ENCODE measurements at regions not wholly inside any gene's neighbourhood (a gene's known extent, or its start where the extent isn't known, plus 50 kb on each side); places are given as distances from the start of the nearest gene placed in this dataset.
"Not testable (repeated sequence)": the region's sequence is repeated elsewhere in the genome, so short reads cannot be mapped to it uniquely, and the experiment has no call there.

- ATAC-seq (no peak), DNase-seq (no peak)
- Mint-ChIP-seq H3K27ac (no peak overlapping the region), H3K9me3 (no peaks in the 10 kb centered on the region), H3K27me3 (peaks cover 9% of the 10 kb centered on the region), H3K4me3 (no peak overlapping the region), H3K4me1 (peaks cover 7% of the 10 kb centered on the region)
Observed at GRCh38 chr6:167469672-167470071, 144.8 kb downstream of the TTLL2 start.

DNA sequence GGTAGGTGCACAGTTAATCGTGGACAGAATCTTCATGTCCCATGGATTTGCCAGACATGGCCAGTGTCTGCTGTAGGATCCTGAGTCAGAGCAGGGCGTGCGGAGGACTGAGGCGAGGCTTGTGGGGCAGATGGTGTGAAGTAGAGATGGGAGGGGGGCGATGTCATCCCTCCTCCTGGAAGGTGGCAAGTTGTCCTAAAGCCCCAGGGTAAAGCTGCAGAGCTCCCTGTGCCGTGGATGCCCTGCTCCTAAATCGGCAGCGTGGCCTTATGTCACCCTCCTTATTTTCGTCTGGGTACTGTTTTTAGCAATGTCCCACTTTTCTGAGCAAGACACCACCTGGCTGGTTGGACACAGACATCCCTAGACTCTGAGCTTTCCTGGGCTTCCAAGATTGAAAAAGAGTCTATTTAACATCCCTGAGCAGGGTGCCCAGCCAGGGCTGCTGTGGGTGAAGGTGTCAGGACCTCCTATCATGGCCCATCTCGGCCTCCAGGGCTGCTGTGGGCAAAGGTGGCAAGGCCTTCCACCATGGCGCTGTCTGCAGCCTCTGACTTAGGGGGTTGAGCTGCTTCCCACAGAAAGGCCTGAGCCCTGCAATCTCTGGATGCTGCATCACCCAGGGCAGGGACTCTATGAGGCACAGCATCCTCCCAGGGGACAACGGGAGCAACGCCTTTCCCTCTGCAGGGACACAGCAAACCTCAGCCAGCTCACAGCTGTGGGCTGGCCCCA is 145.4 kb downstream of the TTLL2 start:
- Mint-ChIP-seq H3K27ac (no peak overlapping the region), H3K9me3 (no peaks in the 10 kb centered on the region), H3K4me3 (no peak overlapping the region), H3K4me1 (peaks cover 7% of the 10 kb centered on the region), H3K27me3 (peaks cover 9% of the 10 kb centered on the region)
- DNase-seq (no peak), ATAC-seq (peak; percentile 10)

GRCh38 chr6:167470836-167471547 is 146.1 kb downstream of the TTLL2 start:
- ATAC-seq: peak; percentile 25
- peaks cover 9% of the 10 kb centered on the region for H3K27me3 Mint-ChIP-seq
- no peak overlapping the region for H3K27ac Mint-ChIP-seq
- H3K9me3 Mint-ChIP-seq: no peaks in the 10 kb centered on the region
- DNase-seq: no peak
- peaks cover 7% of the 10 kb centered on the region for H3K4me1 Mint-ChIP-seq
- no peak overlapping the region for H3K4me3 Mint-ChIP-seq

GRCh38 chr6:167471548-167471930 is 146.7 kb downstream of the TTLL2 start:
- Mint-ChIP-seq H3K4me3 (no peak overlapping the region), H3K27me3 (peaks cover 9% of the 10 kb centered on the region), H3K4me1 (peaks cover 7% of the 10 kb centered on the region), H3K9me3 (no peaks in the 10 kb centered on the region), H3K27ac (no peak overlapping the region)
- no peak for ATAC-seq
- DNase-seq: no peak

DNA sequence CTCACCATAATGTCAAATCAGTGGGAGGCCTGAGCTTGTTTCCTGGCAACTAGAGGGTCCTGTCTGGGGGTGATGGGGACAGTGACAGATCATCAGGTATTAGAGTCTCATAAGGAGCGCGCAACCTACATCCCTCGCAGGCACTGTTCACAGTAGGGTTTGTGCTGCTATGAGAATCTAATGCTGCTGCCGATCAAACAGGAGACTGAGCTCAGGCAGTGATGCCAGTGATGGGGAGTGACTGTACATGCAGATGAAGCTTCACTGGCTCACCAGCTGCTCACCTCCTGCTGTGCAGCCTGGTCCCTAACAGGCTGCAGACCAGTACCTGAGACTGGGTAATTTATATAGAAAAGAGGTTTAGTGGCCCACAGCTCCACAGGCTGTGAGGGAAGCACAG is 147.3 kb downstream of the TTLL2 start:
- DNase-seq (no peak), ATAC-seq (no peak)
- H3K9me3 Mint-ChIP-seq: no peaks in the 10 kb centered on the region
- H3K4me3 Mint-ChIP-seq: no peak overlapping the region
- H3K27me3 Mint-ChIP-seq: peaks cover 7% of the 10 kb centered on the region
- no peak overlapping the region for H3K27ac Mint-ChIP-seq
- H3K4me1 Mint-ChIP-seq: peaks cover 7% of the 10 kb centered on the region

DNA sequence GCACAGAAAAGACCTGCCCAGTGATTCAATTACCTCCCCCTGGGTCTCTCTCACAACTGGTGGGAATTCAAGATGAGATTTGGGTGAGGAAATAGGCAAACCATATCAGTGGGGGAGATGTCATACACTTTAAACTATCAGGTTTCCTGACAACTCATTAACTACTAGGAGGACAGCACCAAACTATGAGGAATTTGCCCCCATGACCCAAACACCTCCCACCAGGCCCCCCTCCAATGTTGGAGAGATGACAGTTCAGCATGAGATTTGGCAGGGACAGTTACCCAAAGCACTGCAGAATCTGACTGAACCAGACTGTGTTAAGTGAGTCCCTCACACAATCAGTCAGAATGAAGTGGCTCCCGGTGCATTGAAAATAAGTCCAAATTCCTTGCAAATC is 148.0 kb downstream of the TTLL2 start:
- Mint-ChIP-seq H3K4me3 (no peak overlapping the region), H3K27me3 (no peaks in the 10 kb centered on the region), H3K9me3 (no peaks in the 10 kb centered on the region), H3K4me1 (peaks cover 7% of the 10 kb centered on the region), H3K27ac (no peak overlapping the region)
- ATAC-seq: no peak
- DNase-seq: no peak

- H3K27ac Mint-ChIP-seq: no peak overlapping the region
- no peaks in the 10 kb centered on the region for H3K27me3 Mint-ChIP-seq
- H3K4me3 Mint-ChIP-seq: no peak overlapping the region
- ATAC-seq (no peak), DNase-seq (no peak)
- H3K9me3 Mint-ChIP-seq: no peaks in the 10 kb centered on the region
- peaks cover 2% of the 10 kb centered on the region for H3K4me1 Mint-ChIP-seq
Observed at GRCh38 chr6:167474171-167474570, 149.3 kb downstream of the TTLL2 start.

- Mint-ChIP-seq H3K4me1 (no peaks in the 10 kb centered on the region), H3K27ac (no peak overlapping the region), H3K9me3 (no peaks in the 10 kb centered on the region), H3K4me3 (no peak overlapping the region), H3K27me3 (peaks cover 4% of the 10 kb centered on the region)
- no peak for ATAC-seq
- DNase-seq: no peak
Observed at GRCh38 chr6:167474725-167475124, 149.8 kb downstream of the TTLL2 start.

- ATAC-seq: no peak
- Mint-ChIP-seq H3K4me3 (no peak overlapping the region), H3K4me1 (no peaks in the 10 kb centered on the region), H3K27me3 (peaks cover 17% of the 10 kb centered on the region), H3K9me3 (no peaks in the 10 kb centered on the region), H3K27ac (no peak overlapping the region)
- DNase-seq: no peak
Observed at GRCh38 chr6:167475947-167476346, 151.1 kb downstream of the TTLL2 start.

DNA sequence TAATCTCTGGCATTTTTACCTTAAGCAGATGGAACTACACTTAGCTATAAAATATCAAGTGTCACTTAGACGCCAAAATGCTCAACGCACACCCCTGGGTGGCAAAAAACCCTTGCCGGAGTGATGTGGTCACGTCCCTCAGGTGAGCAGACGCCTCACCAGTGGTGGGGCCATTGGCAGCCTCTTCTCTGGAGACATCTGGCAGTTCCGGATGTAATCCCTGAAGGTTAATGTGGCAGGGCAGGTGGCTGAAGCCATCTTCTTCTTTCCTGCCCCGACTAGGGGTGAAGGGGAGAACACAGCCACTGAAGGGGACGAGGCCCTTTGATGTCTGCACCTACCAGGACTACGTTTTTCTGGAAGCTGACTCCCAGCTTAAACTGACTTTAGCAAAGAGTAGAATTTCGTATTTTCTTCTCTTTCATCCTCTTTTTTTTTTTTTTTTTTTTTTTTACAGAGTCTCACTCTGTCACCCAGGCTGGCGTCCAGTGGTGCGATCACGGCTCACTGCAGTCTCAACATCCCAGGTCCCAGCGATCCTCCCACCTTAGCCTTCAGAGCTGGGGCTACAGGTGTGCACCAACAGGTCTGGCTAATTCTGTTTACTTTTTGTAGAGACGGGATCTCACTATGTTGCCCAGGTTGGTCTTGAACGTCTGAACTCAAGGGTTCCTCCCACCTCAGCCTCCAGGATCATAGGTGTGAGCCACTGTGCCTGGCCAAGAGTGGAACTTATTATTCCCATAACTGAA is 152.1 kb downstream of the TTLL2 start:
- no peak overlapping the region for H3K4me3 Mint-ChIP-seq
- H3K27ac Mint-ChIP-seq: no peak overlapping the region
- H3K4me1 Mint-ChIP-seq: no peaks in the 10 kb centered on the region
- ATAC-seq (no peak), DNase-seq (no peak)
- no peaks in the 10 kb centered on the region for H3K9me3 Mint-ChIP-seq
- peaks cover 27% of the 10 kb centered on the region for H3K27me3 Mint-ChIP-seq

DNA sequence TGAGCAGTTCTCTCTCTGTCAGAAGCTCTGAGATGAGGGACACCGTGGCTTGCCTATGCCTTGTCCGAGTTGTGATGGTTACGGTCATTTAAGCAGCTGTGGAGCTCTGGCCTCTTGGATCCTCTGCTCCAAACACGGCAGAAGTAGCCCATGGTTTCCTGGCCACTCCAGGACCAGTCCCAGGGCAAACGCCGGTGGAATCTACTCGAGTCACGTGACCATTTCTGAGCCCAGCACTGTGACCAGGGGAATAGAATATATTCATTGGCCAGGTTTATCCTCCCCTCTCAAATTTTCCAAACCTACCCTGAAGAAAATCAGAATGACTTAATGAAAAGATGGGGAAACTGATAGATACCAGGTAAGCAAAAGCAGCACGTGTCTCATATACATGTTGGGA is 152.8 kb downstream of the TTLL2 start:
- DNase-seq (no peak), ATAC-seq (no peak)
- Mint-ChIP-seq H3K27me3 (peaks cover 34% of the 10 kb centered on the region), H3K4me3 (no peak overlapping the region), H3K4me1 (no peaks in the 10 kb centered on the region), H3K9me3 (no peaks in the 10 kb centered on the region), H3K27ac (no peak overlapping the region)

DNA sequence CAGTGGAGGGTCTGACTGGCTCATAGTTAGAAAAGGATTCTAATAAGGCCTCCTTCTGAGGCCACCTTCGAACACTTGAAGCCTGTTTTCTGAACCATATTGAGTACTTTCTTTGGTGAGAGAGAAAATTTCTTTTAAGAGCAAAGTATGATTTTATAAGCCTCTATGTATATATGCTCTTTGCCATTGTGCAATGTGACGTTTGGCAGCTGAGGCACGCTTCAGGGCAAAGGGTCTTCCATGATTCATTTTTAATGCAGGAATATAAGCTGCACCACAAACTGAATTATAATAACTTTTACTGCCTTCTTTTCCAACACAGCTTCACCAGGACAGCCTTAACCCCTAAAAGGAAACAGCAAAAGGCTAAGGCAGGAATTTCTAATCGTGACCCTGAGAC is 154.4 kb downstream of the TTLL2 start:
- no peak overlapping the region for H3K27ac Mint-ChIP-seq
- peaks cover 37% of the 10 kb centered on the region for H3K27me3 Mint-ChIP-seq
- DNase-seq: no peak

DNA sequence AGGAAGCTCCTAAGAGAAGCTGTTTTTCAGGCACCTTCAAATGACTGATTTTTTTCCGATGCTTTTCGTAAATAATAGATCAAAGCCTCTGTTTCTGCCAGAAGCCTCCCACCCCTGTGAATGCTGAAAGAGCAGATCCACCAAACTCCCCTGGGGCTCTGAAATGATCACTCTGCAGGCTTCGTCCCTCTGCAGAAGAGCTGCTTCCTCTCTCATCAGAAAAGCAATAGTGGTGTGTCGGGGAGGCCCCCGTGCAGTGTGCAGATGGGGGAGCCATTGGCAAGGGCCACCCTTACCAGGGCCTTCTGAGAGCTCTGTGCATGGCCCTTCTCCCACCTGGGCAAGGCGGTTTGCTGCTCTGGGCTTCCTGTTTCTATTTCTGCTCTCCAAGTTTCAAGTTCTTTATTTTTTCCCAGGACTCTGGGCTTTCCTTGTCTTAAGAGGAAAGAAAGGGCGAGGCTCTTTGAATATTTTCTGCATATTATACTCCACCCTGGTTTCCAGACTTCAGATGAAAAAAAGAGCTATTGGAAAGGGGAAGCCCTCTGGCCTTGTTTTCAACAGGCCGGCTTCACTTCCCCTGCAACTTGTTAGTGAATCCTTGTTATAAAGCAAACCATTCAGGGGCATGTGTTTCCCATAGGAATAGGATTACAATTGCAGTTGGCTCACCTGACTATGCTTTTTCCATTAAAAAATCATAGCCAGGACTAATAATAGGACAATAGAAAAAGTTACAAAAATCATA is 155.2 kb downstream of the TTLL2 start:
- H3K4me3 Mint-ChIP-seq: no peak overlapping the region
- no peaks in the 10 kb centered on the region for H3K4me1 Mint-ChIP-seq
- ATAC-seq (no peak), DNase-seq (no peak)
- H3K27ac Mint-ChIP-seq: no peak overlapping the region
- H3K27me3 Mint-ChIP-seq: peaks cover 37% of the 10 kb centered on the region
- no peaks in the 10 kb centered on the region for H3K9me3 Mint-ChIP-seq

More for the DNA sequence above, 154.4 kb downstream of the TTLL2 start:
- no peak for ATAC-seq
- no peak overlapping the region for H3K4me3 Mint-ChIP-seq
- no peaks in the 10 kb centered on the region for H3K9me3 Mint-ChIP-seq
- no peaks in the 10 kb centered on the region for H3K4me1 Mint-ChIP-seq

DNA sequence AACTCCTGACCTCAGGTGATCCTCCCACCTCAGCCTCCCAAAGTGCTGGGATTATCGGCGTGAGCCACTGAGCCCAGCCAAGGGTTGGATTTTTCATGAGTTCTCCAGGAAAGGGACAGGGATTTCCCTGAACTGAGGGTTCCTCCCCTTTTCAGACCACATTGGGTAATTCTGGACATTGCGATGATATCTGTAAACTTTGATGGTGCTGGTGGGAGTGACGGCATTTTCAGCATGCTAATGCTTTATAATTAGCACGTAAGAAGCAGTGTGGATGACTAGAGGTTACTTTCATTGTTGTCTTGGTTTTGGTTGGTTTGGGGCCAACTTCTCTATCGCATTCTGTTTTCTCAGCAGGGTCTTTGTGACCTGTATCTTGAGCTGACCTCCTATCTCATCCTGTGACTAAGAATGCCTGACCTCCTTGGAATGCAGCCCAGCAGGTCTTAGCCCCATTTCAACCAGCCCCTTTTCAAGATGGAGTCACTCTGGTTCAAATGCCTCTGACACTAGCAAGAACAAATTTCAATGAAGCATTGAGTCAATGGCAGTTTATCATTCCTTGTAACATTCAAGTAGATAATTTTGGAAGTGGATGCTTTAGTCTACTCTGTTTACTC is 156.5 kb downstream of the TTLL2 start:
- Mint-ChIP-seq H3K9me3 (no peaks in the 10 kb centered on the region), H3K27ac (no peak overlapping the region), H3K4me1 (no peaks in the 10 kb centered on the region), H3K27me3 (peaks cover 39% of the 10 kb centered on the region), H3K4me3 (no peak overlapping the region)
- ATAC-seq (no peak), DNase-seq (no peak)

DNA sequence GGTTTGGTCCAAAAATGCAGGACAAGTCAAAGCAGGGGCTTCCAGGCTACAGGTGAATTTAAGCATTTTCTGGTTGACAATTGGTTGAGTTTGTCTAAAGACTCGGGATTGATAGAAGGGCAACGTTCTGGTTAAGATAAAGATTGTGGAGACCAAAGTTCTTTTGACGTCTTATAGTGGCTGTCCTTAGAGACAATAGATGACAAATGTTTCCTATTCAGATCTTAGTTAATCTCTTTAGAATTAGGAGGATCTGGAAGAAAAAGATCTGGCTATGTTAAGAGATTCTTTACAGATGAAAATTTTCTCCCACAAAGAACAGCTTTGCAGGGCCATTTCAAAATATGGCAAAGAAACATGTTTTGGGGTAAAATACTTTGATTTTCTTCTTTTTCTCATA is 157.9 kb downstream of the TTLL2 start:
- not testable (repeated sequence) for H3K4me3 Mint-ChIP-seq, H3K9me3 Mint-ChIP-seq, H3K4me1 Mint-ChIP-seq, DNase-seq, ATAC-seq, H3K27ac Mint-ChIP-seq
- peaks cover 50% of the 10 kb centered on the region for H3K27me3 Mint-ChIP-seq

Measured in stimulated activated naive CD8-positive, alpha-beta T cell treated with anti-CD3 and anti-CD28 coated beads, Interleukin-15, amount 100 ng/mL, for 72 hours (primary cell).